ENCODE measurements at regions not wholly inside any gene's neighbourhood (a gene's known extent, or its start where the extent isn't known, plus 50 kb on each side); places are given as distances from the start of the nearest gene placed in this dataset.

DNA sequence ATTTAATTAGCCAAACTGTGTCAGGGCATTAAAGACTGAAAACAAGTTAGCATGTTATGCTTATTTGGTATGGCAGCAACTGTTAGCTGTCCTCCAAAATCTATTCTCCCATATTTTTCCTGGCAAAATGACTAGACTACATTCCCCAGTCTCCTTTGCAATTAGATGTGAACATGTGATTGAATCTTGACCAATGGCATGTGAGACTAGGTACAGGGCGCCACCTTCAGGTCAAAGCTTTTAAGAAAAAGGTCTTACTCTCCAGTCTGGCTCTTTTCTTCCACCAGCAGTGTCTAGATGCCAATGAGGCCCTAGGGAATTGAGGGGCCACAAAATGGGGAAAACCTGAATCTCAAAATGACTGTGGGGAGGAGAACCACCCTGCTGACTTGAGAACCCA lies 408.2 kb downstream of the SMARCA1 start:
- TF ChIP-seq, protein P1, sequence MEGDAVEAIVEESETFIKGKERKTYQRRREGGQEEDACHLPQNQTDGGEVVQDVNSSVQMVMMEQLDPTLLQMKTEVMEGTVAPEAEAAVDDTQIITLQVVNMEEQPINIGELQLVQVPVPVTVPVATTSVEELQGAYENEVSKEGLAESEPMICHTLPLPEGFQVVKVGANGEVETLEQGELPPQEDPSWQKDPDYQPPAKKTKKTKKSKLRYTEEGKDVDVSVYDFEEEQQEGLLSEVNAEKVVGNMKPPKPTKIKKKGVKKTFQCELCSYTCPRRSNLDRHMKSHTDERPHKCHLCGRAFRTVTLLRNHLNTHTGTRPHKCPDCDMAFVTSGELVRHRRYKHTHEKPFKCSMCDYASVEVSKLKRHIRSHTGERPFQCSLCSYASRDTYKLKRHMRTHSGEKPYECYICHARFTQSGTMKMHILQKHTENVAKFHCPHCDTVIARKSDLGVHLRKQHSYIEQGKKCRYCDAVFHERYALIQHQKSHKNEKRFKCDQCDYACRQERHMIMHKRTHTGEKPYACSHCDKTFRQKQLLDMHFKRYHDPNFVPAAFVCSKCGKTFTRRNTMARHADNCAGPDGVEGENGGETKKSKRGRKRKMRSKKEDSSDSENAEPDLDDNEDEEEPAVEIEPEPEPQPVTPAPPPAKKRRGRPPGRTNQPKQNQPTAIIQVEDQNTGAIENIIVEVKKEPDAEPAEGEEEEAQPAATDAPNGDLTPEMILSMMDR (IDR thresholded peaks at IDR 0.05; ENCODE audit: insufficient read depth, low read length, severe bottlenecking) = peak; percentile 13
- no peaks in the 10 kb centered on the region for H3K36me3 ChIP-seq (ENCODE audit: control insufficient read depth, insufficient read depth, low read length)
- H3K4me3 ChIP-seq (ENCODE audit: low read depth, low read length) = no peak overlapping the region
- DNase-seq (ENCODE audit: low read depth) (peak; percentile 28), FAIRE-seq (no peak)
- H3K27me3 ChIP-seq (ENCODE audit: control insufficient read depth, insufficient read depth, low read length) = no peaks in the 10 kb centered on the region

DNA sequence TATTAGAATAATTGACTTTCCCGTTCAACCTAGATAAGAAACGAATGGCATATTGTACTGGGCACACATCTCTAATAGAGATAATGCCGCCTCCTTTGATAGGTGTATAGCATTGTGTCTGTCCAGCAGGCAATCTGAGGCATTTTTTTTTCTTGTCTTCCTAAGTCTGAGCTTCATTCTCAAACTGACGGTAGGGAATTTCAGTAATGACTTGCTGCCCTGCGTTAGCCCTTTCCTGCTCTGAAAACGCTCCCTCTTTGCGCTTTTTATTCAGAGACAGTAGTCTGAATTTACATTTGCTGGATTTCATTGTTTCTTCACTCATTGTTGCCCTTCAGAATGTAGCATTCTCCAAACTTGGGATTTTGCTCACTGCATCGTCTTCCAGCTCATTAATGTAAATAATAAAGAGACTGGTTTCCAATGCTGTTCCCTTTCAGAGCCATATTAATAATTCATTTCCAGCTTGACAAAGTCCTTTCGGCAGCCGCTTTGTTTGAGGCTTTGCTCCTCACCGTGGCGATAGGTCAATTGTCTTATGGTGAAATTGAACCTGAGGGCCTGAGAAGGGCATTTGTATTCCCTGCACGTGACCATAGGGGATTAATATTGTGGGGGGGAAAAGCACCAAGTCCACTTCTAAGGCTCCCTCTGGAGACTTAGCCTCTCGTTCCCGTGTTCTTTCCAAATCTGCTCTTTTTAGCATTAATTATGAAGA lies 412.1 kb downstream of the SMARCA1 start:
- TF ChIP-seq, protein P1 (IDR thresholded peaks at IDR 0.05; ENCODE audit: insufficient read depth, low read length, severe bottlenecking) = no peak
- DNase-seq (ENCODE audit: low read depth) = no peak
- FAIRE-seq = no peak
- Histone ChIP-seq H3K36me3 (ENCODE audit: control insufficient read depth, insufficient read depth, low read length) (no peaks in the 10 kb centered on the region), H3K27me3 (ENCODE audit: control insufficient read depth, insufficient read depth, low read length) (no peaks in the 10 kb centered on the region), H3K4me3 (ENCODE audit: low read depth, low read length) (no peak overlapping the region)

DNA sequence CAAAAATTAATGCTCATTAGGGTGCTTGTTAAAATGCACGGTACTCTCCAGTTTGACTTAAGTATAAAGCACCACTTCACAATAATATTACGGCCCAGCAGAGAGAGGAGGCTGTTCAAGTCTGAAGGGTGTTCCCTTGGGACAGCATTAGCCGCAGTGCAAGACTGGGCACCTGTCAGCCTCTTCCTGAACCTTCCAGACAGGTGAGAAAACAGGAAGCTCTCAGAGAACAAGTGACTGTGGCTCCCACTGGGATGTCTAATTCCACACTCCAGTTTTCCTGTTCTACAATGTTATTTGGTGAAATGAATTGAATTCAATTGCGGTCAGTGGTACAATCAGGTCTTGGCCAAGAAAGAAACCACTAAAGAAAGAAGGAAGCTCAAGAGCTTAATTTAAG lies 414.4 kb downstream of the SMARCA1 start:
- Histone ChIP-seq H3K36me3 (ENCODE audit: control insufficient read depth, insufficient read depth, low read length) (no peaks in the 10 kb centered on the region), H3K4me3 (ENCODE audit: low read depth, low read length) (no peak overlapping the region), H3K27me3 (ENCODE audit: control insufficient read depth, insufficient read depth, low read length) (no peaks in the 10 kb centered on the region)
- DNase-seq (ENCODE audit: low read depth) (no peak), FAIRE-seq (no peak)
- TF ChIP-seq, protein P1 (IDR thresholded peaks at IDR 0.05; ENCODE audit: insufficient read depth, low read length, severe bottlenecking) = no peak

DNA sequence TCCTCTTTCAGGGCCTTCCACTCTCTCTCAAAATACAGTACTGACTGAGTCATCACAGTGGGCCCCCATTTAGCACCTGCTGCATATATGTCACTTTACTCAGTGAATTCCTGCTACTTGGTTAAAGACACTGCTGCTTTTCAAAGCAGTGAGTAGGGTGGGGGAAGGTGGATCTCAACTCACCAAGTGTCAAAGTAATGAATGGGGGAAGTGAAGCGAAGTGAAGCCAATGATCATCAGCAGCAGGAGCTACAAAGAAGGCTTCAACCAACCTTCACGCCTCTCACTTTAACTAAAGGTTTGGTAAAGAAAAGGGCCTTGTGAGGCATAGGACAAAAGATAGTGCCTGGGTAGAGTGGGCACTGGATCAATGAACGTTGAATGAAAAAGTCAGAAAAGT lies 424.1 kb downstream of the SMARCA1 start:
- Histone ChIP-seq H3K36me3 (ENCODE audit: control insufficient read depth, insufficient read depth, low read length) (no peaks in the 10 kb centered on the region), H3K4me3 (ENCODE audit: low read depth, low read length) (no peak overlapping the region), H3K27me3 (ENCODE audit: control insufficient read depth, insufficient read depth, low read length) (no peaks in the 10 kb centered on the region)
- no peak for FAIRE-seq
- TF ChIP-seq, protein P1 (IDR thresholded peaks at IDR 0.05; ENCODE audit: insufficient read depth, low read length, severe bottlenecking) = no peak
- DNase-seq (ENCODE audit: low read depth) = no peak

DNA sequence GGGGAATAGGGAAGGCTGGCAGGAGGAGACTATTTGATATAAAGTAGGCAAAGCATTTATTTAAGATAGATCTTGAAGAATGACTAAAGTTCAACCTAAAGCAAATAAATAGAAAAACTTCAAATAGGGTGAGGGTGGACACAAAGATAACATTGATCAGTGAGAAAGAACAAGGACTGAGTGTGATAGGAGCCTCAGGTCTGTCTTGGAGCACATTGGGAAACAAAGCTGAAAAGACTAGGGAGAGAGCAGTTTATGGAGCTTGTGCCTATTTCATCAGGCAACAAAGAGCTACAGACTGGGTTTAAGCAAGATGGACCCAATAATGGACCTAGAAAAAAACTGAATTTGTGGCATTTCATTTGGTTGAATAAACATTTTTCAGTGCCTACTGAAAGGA lies 425.6 kb downstream of the SMARCA1 start:
- DNase-seq (ENCODE audit: low read depth) (no peak), FAIRE-seq (no peak)
- H3K4me3 ChIP-seq (ENCODE audit: low read depth, low read length) = no peak overlapping the region
- TF ChIP-seq, protein P1 (IDR thresholded peaks at IDR 0.05; ENCODE audit: insufficient read depth, low read length, severe bottlenecking) = no peak
- no peaks in the 10 kb centered on the region for H3K36me3 ChIP-seq (ENCODE audit: control insufficient read depth, insufficient read depth, low read length)
- H3K27me3 ChIP-seq (ENCODE audit: control insufficient read depth, insufficient read depth, low read length) = no peaks in the 10 kb centered on the region

DNA sequence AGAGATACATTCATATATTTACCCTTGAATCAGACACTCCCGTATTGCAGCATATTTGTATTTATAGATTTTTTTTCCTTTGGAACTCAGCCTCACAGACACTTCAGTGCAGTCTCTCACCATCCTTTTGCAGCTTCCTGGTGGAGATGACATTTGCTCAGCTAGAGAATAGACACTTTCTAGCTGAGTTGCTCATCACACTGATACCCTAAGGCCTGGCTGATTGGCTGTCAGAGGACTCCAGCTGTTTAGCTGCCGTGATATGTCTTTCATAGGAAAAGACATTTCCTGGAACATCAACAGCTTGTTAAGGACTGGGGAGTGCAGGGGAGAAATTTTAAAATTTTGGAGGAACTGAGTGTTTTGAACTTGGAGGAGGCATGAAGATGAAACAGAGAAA lies 429.6 kb downstream of the SMARCA1 start:
- no peaks in the 10 kb centered on the region for H3K36me3 ChIP-seq (ENCODE audit: control insufficient read depth, insufficient read depth, low read length)
- DNase-seq (ENCODE audit: low read depth) = no peak
- H3K27me3 ChIP-seq (ENCODE audit: control insufficient read depth, insufficient read depth, low read length) = no peaks in the 10 kb centered on the region
- H3K4me3 ChIP-seq (ENCODE audit: low read depth, low read length) = no peak overlapping the region
- no peak for FAIRE-seq
- TF ChIP-seq, protein P1 (IDR thresholded peaks at IDR 0.05; ENCODE audit: insufficient read depth, low read length, severe bottlenecking) = no peak

All from bronchial epithelial cell (primary cell).